H9 (cell line): ENCODE measurements at regions not wholly inside any gene's neighbourhood (a gene's known extent, or its start where the extent isn't known, plus 50 kb on each side); places are given as distances from the start of the nearest gene placed in this dataset.

Experiments used
- DNase-seq: peaks from one replicate; pipeline ENCODE4 v3.0.0-alpha.2; 2017
- H2AFZ ChIP-seq: one replicate; pipeline ENCODE4 v1.6.1; 2013; ENCODE audit warnings: mild to moderate bottlenecking, low read length, control low read depth, moderate library complexity
- H2AK5ac ChIP-seq: 2 replicates; pipeline ENCODE4 v1.6.1; 2013; ENCODE audit warnings: low read length, control low read depth, mixed read lengths; ENCODE audit not compliant: insufficient read length
- H2BK120ac ChIP-seq: one replicate; pipeline ENCODE4 v1.6.1; 2013; ENCODE audit warnings: low read depth, mild to moderate bottlenecking, low read length, control low read depth, inconsistent platforms; ENCODE audit not compliant: poor library complexity, severe bottlenecking
- H2BK12ac ChIP-seq: 2 replicates; pipeline ENCODE4 v1.6.1; 2013; ENCODE audit warnings: low read length, control low read depth, mixed read lengths, low read depth; ENCODE audit not compliant: insufficient read length
- H2BK15ac ChIP-seq: 2 replicates; pipeline ENCODE4 v1.6.1; 2013; ENCODE audit warnings: low read depth, low read length, control low read depth
- H2BK20ac ChIP-seq: one replicate; pipeline ENCODE4 v1.6.1; 2013; ENCODE audit warnings: low read depth, mild to moderate bottlenecking, low read length, control low read depth, inconsistent platforms; ENCODE audit not compliant: poor library complexity, severe bottlenecking
- H2BK5ac ChIP-seq: 2 replicates; pipeline ENCODE4 v1.6.1; 2013; ENCODE audit warnings: low read length, control low read depth, mixed read lengths; ENCODE audit not compliant: insufficient read length
- H3K14ac ChIP-seq: 2 replicates; pipeline ENCODE4 v1.6.1; 2013; ENCODE audit warnings: low read length, control low read depth; ENCODE audit not compliant: insufficient read depth
- H3K18ac ChIP-seq: 2 replicates; pipeline ENCODE4 v1.6.1; 2013; ENCODE audit warnings: low read depth, mild to moderate bottlenecking, mixed read lengths, low read length, control low read depth; ENCODE audit not compliant: insufficient read length
- H3K23ac ChIP-seq: 2 replicates; pipeline ENCODE4 v1.6.1; 2013; ENCODE audit warnings: low read length, control low read depth, mixed read lengths, low read depth; ENCODE audit not compliant: insufficient read length
- H3K23me2 ChIP-seq: 2 replicates; pipeline ENCODE4 v1.6.1; 2013; ENCODE audit warnings: low read depth, mild to moderate bottlenecking, mixed read lengths, low read length, control low read depth; ENCODE audit not compliant: insufficient read length, poor library complexity, severe bottlenecking
- H3K27ac ChIP-seq: 2 replicates; pipeline ENCODE4 v1.5.1; 2013; ENCODE audit warnings: low read length, control low read depth, mixed read lengths, low read depth; ENCODE audit not compliant: insufficient read length
- H3K27me3 ChIP-seq: 2 replicates; pipeline ENCODE4 v1.6.1; 2013; ENCODE audit warnings: low read length, control low read depth, inconsistent platforms; ENCODE audit not compliant: insufficient read depth
- H3K4ac ChIP-seq: 2 replicates; pipeline ENCODE4 v1.6.1; 2013; ENCODE audit warnings: low read depth, mild to moderate bottlenecking, control low read depth, inconsistent platforms, low read length, moderate library complexity
- H3K4me1 ChIP-seq: 2 replicates; pipeline ENCODE4 v1.6.1; 2013; ENCODE audit warnings: low read length, control low read depth, inconsistent platforms; ENCODE audit not compliant: insufficient read depth
- H3K4me2 ChIP-seq: 2 replicates; pipeline ENCODE4 v1.6.1; 2013; ENCODE audit warnings: low read length, control low read depth, mixed read lengths; ENCODE audit not compliant: insufficient read length, insufficient read depth
- H3K56ac ChIP-seq: 2 replicates; pipeline ENCODE4 v1.6.1; 2013; ENCODE audit warnings: low read depth, mild to moderate bottlenecking, mixed read lengths, low read length, control low read depth; ENCODE audit not compliant: insufficient read length
- H3K79me1 ChIP-seq: 2 replicates; pipeline ENCODE4 v1.6.1; 2013; ENCODE audit warnings: low read depth, mild to moderate bottlenecking, moderate library complexity, low read length, control low read depth, inconsistent platforms; ENCODE audit not compliant: insufficient read depth, poor library complexity, severe bottlenecking
- H3K79me2 ChIP-seq: 2 replicates; pipeline ENCODE4 v1.6.1; 2013; ENCODE audit warnings: low read length, control low read depth, inconsistent platforms; ENCODE audit not compliant: insufficient read depth
- H3K9ac ChIP-seq: 2 replicates; pipeline ENCODE4 v1.6.1; 2013; ENCODE audit warnings: low read length, control low read depth, mixed read lengths; ENCODE audit not compliant: insufficient read length; ENCODE audit errors: extremely low read depth
- H3K9me3 ChIP-seq: one replicate; pipeline ENCODE4 v1.6.1; 2013; ENCODE audit warnings: low read depth, low read length, inconsistent platforms; ENCODE audit not compliant: control insufficient read depth
- H3T11ph ChIP-seq: one replicate; pipeline ENCODE4 v1.6.1; 2013; ENCODE audit warnings: mild to moderate bottlenecking, low read length, control low read depth, inconsistent platforms
- H4K20me1 ChIP-seq: one replicate; pipeline ENCODE4 v1.6.1; 2013; ENCODE audit not compliant: control insufficient read depth, insufficient read length, insufficient read depth
- H4K5ac ChIP-seq: 2 replicates; pipeline ENCODE4 v1.6.1; 2013; ENCODE audit warnings: low read depth, mild to moderate bottlenecking, mixed read lengths, low read length, control low read depth; ENCODE audit not compliant: insufficient read length
- H4K8ac ChIP-seq: replicated peaks from 2 replicates; pipeline ENCODE4 v1.6.1; 2013; ENCODE audit warnings: low read length, control low read depth, mixed read lengths, low read depth; ENCODE audit not compliant: insufficient read length
- H4K91ac ChIP-seq: 2 replicates; pipeline ENCODE4 v1.6.1; 2013; ENCODE audit warnings: low read depth, mild to moderate bottlenecking, moderate library complexity, mixed read lengths, low read length, control low read depth; ENCODE audit not compliant: insufficient read length
- H3K27ac Mint-ChIP-seq, 3 experiments: 2 replicates in 2 of 3; 3 replicates in 1 of 3; pipeline ENCODE4 v1.8.0; 2020 to 2021; ENCODE audit warnings: mixed read lengths in 3 of 3, mild to moderate bottlenecking in 1 of 3, moderate library complexity in 1 of 3
- H3K27me3 Mint-ChIP-seq: 2 replicates; pipeline ENCODE4 v1.8.0; 2021; ENCODE audit warnings: low read depth, mild to moderate bottlenecking, moderate library complexity, mixed read lengths
- H3K36me3 Mint-ChIP-seq, 3 experiments: 2 replicates in 2 of 3; 3 replicates in 1 of 3; pipeline ENCODE4 v1.8.0; 2020 to 2021; ENCODE audit warnings: low read depth in 3 of 3, mixed read lengths in 3 of 3; ENCODE audit not compliant: insufficient read depth in 1 of 3
- H3K4me1 Mint-ChIP-seq, 2 experiments: 2 replicates each; pipeline ENCODE4 v1.8.0; 2020; ENCODE audit warnings: mixed read lengths in 2 of 2
- H3K4me3 Mint-ChIP-seq, 2 experiments: 2 replicates in 1 of 2; 3 replicates in 1 of 2; pipeline ENCODE4 v1.8.0; 2020 to 2021; ENCODE audit warnings: mild to moderate bottlenecking in 2 of 2, mixed read lengths in 2 of 2, moderate library complexity in 1 of 2
- H3K9me3 Mint-ChIP-seq, 2 experiments: 2 replicates in 1 of 2; 3 replicates in 1 of 2; pipeline ENCODE4 v1.8.0; 2020; ENCODE audit warnings: mild to moderate bottlenecking in 2 of 2, mixed read lengths in 2 of 2, moderate library complexity in 1 of 2
- WGBS: extraction: QIAGEN DNeasy Blood & Tissue Kit; methylation state at CpG from one replicate; pipeline ENCODE4 v1.1.7; 2013; ENCODE audit warnings: missing lambda C conversion rate, low lambda C conversion rate, mixed read lengths; ENCODE audit not compliant: insufficient read length; ENCODE audit errors: extremely low coverage; 5-methylcytosine and 5-hydroxymethylcytosine counted together
- TF ChIP-seq, protein P1 (sequence below): fragments of 200-600 bp; sonication (generic); conservative IDR thresholded peaks from 3 replicates; pipeline ENCODE4 v1.8.0; 2021; ENCODE audit warnings: antibody characterized with exemption, mild to moderate bottlenecking

DNA sequence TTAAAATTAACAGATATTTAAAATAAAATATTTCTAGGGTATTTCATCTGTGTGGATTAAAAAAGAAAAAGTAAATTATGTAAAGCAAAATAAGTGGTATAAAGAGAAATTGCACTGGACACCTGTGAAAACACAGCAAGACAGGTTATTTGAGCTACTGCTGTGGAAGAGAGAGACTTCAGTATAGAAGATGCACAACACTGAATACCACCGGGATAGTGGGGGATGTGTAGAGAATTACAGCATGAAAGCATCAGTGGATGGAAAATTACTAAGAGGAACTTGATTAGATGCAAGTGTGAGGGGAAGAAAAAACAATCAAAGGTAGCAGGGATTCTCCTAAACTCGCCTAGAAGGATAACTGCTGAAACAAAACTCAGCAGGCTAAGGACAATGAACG, 1242.5 kb upstream of the GBE1 start:
- H2BK15ac ChIP-seq: no peak overlapping the region
- no peak overlapping the region for H2AFZ ChIP-seq
- no peak overlapping the region for H4K8ac ChIP-seq
- peaks cover 9% of the 10 kb centered on the region; the same call in 1 of the 2 replicates for H3K4me1 ChIP-seq
- H3K9me3 Mint-ChIP-seq: peaks cover 0 to 1% of the 10 kb centered on the region in 2 experiments; a peak in 1 of 5 replicates
- H3K4ac ChIP-seq: no peak overlapping the region
- no peaks in the 10 kb centered on the region for H3K79me1 ChIP-seq
- H2BK120ac ChIP-seq: no peak overlapping the region
- no peak overlapping the region for H2BK12ac ChIP-seq
- DNase-seq: no peak
- no peak overlapping the region for H3T11ph ChIP-seq
- H3K4me2 ChIP-seq: peak overlapping the region; percentile 10
- no peak overlapping the region for H4K91ac ChIP-seq
- H3K23ac ChIP-seq: no peak overlapping the region
- no peak overlapping the region for H3K14ac ChIP-seq
- TF ChIP-seq, protein P1, sequence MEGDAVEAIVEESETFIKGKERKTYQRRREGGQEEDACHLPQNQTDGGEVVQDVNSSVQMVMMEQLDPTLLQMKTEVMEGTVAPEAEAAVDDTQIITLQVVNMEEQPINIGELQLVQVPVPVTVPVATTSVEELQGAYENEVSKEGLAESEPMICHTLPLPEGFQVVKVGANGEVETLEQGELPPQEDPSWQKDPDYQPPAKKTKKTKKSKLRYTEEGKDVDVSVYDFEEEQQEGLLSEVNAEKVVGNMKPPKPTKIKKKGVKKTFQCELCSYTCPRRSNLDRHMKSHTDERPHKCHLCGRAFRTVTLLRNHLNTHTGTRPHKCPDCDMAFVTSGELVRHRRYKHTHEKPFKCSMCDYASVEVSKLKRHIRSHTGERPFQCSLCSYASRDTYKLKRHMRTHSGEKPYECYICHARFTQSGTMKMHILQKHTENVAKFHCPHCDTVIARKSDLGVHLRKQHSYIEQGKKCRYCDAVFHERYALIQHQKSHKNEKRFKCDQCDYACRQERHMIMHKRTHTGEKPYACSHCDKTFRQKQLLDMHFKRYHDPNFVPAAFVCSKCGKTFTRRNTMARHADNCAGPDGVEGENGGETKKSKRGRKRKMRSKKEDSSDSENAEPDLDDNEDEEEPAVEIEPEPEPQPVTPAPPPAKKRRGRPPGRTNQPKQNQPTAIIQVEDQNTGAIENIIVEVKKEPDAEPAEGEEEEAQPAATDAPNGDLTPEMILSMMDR: no peak
- no peak overlapping the region for H3K56ac ChIP-seq
- WGBS: no CpG with 5 or more reads among the region's 3 CpGs
- H3K27ac ChIP-seq: no peak overlapping the region
- no peaks in the 10 kb centered on the region for H3K27me3 ChIP-seq
- H3K4me3 Mint-ChIP-seq: peak overlapping the region in 1 of 2 experiments; percentile 9; a peak in 2 of 5 replicates
- H3K4me1 Mint-ChIP-seq: peaks cover 79 to 81% of the 10 kb centered on the region in 2 experiments
- H3K23me2 ChIP-seq: no peaks in the 10 kb centered on the region
- no peak overlapping the region for H4K5ac ChIP-seq
- H3K27ac Mint-ChIP-seq: peak overlapping the region; percentile 2 to 52 (median 38); a peak in 5 of 7 replicates
- H3K9ac ChIP-seq: no peak overlapping the region
- H3K79me2 ChIP-seq: no peaks in the 10 kb centered on the region
- no peak overlapping the region for H2BK20ac ChIP-seq
- H2BK5ac ChIP-seq: no peak overlapping the region
- H3K18ac ChIP-seq: no peak overlapping the region
- no peak overlapping the region for H2AK5ac ChIP-seq
- H3K36me3 Mint-ChIP-seq: peaks cover 0 to 3% (median 2%) of the 10 kb centered on the region in 3 experiments; a peak in 2 of 7 replicates
- H3K27me3 Mint-ChIP-seq: no peaks in the 10 kb centered on the region
- no peaks in the 10 kb centered on the region for H3K9me3 ChIP-seq
- H4K20me1 ChIP-seq: no peaks in the 10 kb centered on the region
